Endothelial cell of umbilical vein (primary cell): ENCODE measurements at regions not wholly inside any gene's neighbourhood (a gene's known extent, or its start where the extent isn't known, plus 50 kb on each side); places are given as distances from the start of the nearest gene placed in this dataset.

Experiments used
- CTCF ChIP-seq, 2 donors: IDR thresholded peaks; 1 replicate in 1 of 2; 2 replicates in 1 of 2; pipeline ENCODE4 v1.5.1; 2011; ENCODE audit warnings: low read length in 2 of 2, mild to moderate bottlenecking in 2 of 2, moderate library complexity in 2 of 2, control low read depth in 1 of 2, inconsistent platforms in 1 of 2, low read depth in 1 of 2; ENCODE audit not compliant: insufficient read depth in 1 of 2; ENCODE audit errors: extremely low read depth in 1 of 2
- EZH2 ChIP-seq: IDR thresholded peaks from 2 replicates; pipeline ENCODE4 v1.6.1; 2012; ENCODE audit warnings: borderline replicate concordance, low read depth, mild to moderate bottlenecking, moderate library complexity, low read length, inconsistent platforms; ENCODE audit not compliant: severe bottlenecking
- GATA2 ChIP-seq: IDR thresholded peaks from 2 replicates; pipeline ENCODE4 v1.7.0; 2011; ENCODE audit warnings: low read depth, mild to moderate bottlenecking, moderate library complexity, mixed read lengths, low read length; ENCODE audit not compliant: insufficient read length, insufficient read depth
- POLR2A ChIP-seq: IDR thresholded peaks from 2 replicates; pipeline ENCODE4 v1.6.1; 2012; ENCODE audit warnings: low read depth, mild to moderate bottlenecking, control low read depth, low read length
- TF ChIP-seq, protein P1 (sequence below): IDR thresholded peaks from 2 replicates; pipeline ENCODE4 v1.6.1; 2011; ENCODE audit not compliant: insufficient read depth, insufficient read length

GRCh38 chr5:56352808-56353590 lies 119.9 kb upstream of the ANKRD55 start:
- TF ChIP-seq EZH2: no peak
- TF ChIP-seq CTCF (IDR thresholded peaks at IDR 0.05; ENCODE audit: extremely low read depth in 1 of 2, insufficient read depth in 1 of 2, low read depth in 1 of 2, low read length in 2 of 2): no peak
- TF ChIP-seq POLR2A: no peak
- TF ChIP-seq, protein P1, sequence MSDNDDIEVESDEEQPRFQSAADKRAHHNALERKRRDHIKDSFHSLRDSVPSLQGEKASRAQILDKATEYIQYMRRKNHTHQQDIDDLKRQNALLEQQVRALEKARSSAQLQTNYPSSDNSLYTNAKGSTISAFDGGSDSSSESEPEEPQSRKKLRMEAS: no peak
- no peak for TF ChIP-seq GATA2
